ENCODE measurements at regions not wholly inside any gene's neighbourhood (a gene's known extent, or its start where the extent isn't known, plus 50 kb on each side); places are given as distances from the start of the nearest gene placed in this dataset.

GRCh38 chr2:21415234-21415633, 291.5 kb downstream of the TDRD15 start:
- H3K9ac ChIP-seq (ENCODE audit: insufficient read depth, low read length) = no peak overlapping the region

GRCh38 chr2:21416226-21416625, 292.5 kb downstream of the TDRD15 start:
- Histone ChIP-seq H3K4me2 (ENCODE audit: extremely low read depth, insufficient read depth, low read length) (no peak overlapping the region), H3K4me1 (ENCODE audit: control insufficient read depth, extremely low read depth, insufficient read depth, low read length) (no peaks in the 10 kb centered on the region), H3K79me2 (ENCODE audit: control insufficient read depth, insufficient read depth, low read length) (no peaks in the 10 kb centered on the region), H3K9ac (ENCODE audit: insufficient read depth, low read length) (no peak overlapping the region), H4K20me1 (ENCODE audit: control insufficient read depth, extremely low read depth, insufficient read depth, low read length) (no peaks in the 10 kb centered on the region), H3K36me3 (ENCODE audit: control insufficient read depth, insufficient read depth, low read length) (no peaks in the 10 kb centered on the region), H2AFZ (ENCODE audit: low read length) (no peak overlapping the region), H3K4me3 (replicated peaks in 1 of 4; ENCODE audit: control extremely low read depth in 1 of 4, insufficient read depth in 1 of 4, low read depth in 3 of 4, low read length in 4 of 4) (no peak overlapping the region), H3K9me3 (ENCODE audit: control insufficient read depth, insufficient read depth, low read depth, low read length) (no peaks in the 10 kb centered on the region), H3K27me3 (ENCODE audit: control insufficient read depth, insufficient read depth, low read length) (no peaks in the 10 kb centered on the region), H3K27ac (ENCODE audit: insufficient read depth, low read length) (no peak overlapping the region)
- TF ChIP-seq CTCF (conservative IDR thresholded peaks at IDR 0.05 in 1 of 2, IDR thresholded peaks at IDR 0.05 in 1 of 2; ENCODE audit: low read depth in 1 of 2, low read length in 2 of 2) = no peak
- DNase-seq (ENCODE audit: low read depth in 2 of 2) = no peak

More at GRCh38 chr2:21415234-21415633, 291.5 kb downstream of the TDRD15 start:
- no peaks in the 10 kb centered on the region for H3K36me3 ChIP-seq (ENCODE audit: control insufficient read depth, insufficient read depth, low read length)
- H2AFZ ChIP-seq (ENCODE audit: low read length) = no peak overlapping the region
- no peaks in the 10 kb centered on the region for H3K9me3 ChIP-seq (ENCODE audit: control insufficient read depth, insufficient read depth, low read depth, low read length)
- no peaks in the 10 kb centered on the region for H3K27me3 ChIP-seq (ENCODE audit: control insufficient read depth, insufficient read depth, low read length)
- H3K4me1 ChIP-seq (ENCODE audit: control insufficient read depth, extremely low read depth, insufficient read depth, low read length) = no peaks in the 10 kb centered on the region
- no peak overlapping the region for H3K4me2 ChIP-seq (ENCODE audit: extremely low read depth, insufficient read depth, low read length)
- no peak overlapping the region for H3K4me3 ChIP-seq (replicated peaks in 1 of 4; ENCODE audit: control extremely low read depth in 1 of 4, insufficient read depth in 1 of 4, low read depth in 3 of 4, low read length in 4 of 4)
- no peaks in the 10 kb centered on the region for H4K20me1 ChIP-seq (ENCODE audit: control insufficient read depth, extremely low read depth, insufficient read depth, low read length)
- H3K27ac ChIP-seq (ENCODE audit: insufficient read depth, low read length) = no peak overlapping the region
- TF ChIP-seq CTCF (conservative IDR thresholded peaks at IDR 0.05 in 1 of 2, IDR thresholded peaks at IDR 0.05 in 1 of 2; ENCODE audit: low read depth in 1 of 2, low read length in 2 of 2) (no peak), EZH2 (IDR thresholded peaks at IDR 0.05; ENCODE audit: low read length, missing control alignments) (no peak)
- no peak for DNase-seq (ENCODE audit: low read depth in 2 of 2)
- no peaks in the 10 kb centered on the region for H3K79me2 ChIP-seq (ENCODE audit: control insufficient read depth, insufficient read depth, low read length)

- no peak overlapping the region for H3K4me2 ChIP-seq (ENCODE audit: extremely low read depth, insufficient read depth, low read length)
- no peaks in the 10 kb centered on the region for H3K79me2 ChIP-seq (ENCODE audit: control insufficient read depth, insufficient read depth, low read length)
- no peak overlapping the region for H3K9ac ChIP-seq (ENCODE audit: insufficient read depth, low read length)
- no peak overlapping the region for H2AFZ ChIP-seq (ENCODE audit: low read length)
- H3K27me3 ChIP-seq (ENCODE audit: control insufficient read depth, insufficient read depth, low read length) = no peaks in the 10 kb centered on the region
- H3K36me3 ChIP-seq (ENCODE audit: control insufficient read depth, insufficient read depth, low read length) = no peaks in the 10 kb centered on the region
- H3K4me3 ChIP-seq (replicated peaks in 1 of 4; ENCODE audit: control extremely low read depth in 1 of 4, insufficient read depth in 1 of 4, low read depth in 3 of 4, low read length in 4 of 4) = no peak overlapping the region
- H3K4me1 ChIP-seq (ENCODE audit: control insufficient read depth, extremely low read depth, insufficient read depth, low read length) = peaks cover 1% of the 10 kb centered on the region
- no peak overlapping the region for H3K27ac ChIP-seq (ENCODE audit: insufficient read depth, low read length)
- no peak for TF ChIP-seq CTCF (conservative IDR thresholded peaks at IDR 0.05 in 1 of 2, IDR thresholded peaks at IDR 0.05 in 1 of 2; ENCODE audit: low read depth in 1 of 2, low read length in 2 of 2)
- TF ChIP-seq EZH2 (IDR thresholded peaks at IDR 0.05; ENCODE audit: low read length, missing control alignments) = no peak
- peak in 1 of 2 donors; percentile 37 for DNase-seq (ENCODE audit: low read depth in 2 of 2)
- H3K9me3 ChIP-seq (ENCODE audit: control insufficient read depth, insufficient read depth, low read depth, low read length) = no peaks in the 10 kb centered on the region
- H4K20me1 ChIP-seq (ENCODE audit: control insufficient read depth, extremely low read depth, insufficient read depth, low read length) = no peaks in the 10 kb centered on the region
These were observed 294.7 kb downstream of the TDRD15 start for GRCh38 chr2:21418456-21418855.
